GM06990 (cell line): ENCODE measurements at regions not wholly inside any gene's neighbourhood (a gene's known extent, or its start where the extent isn't known, plus 50 kb on each side); places are given as distances from the start of the nearest gene placed in this dataset.

Experiments used
- DNase-seq: peaks from one replicate; pipeline ENCODE4 v3.0.0-alpha.2; 2011; ENCODE audit not compliant: insufficient read length; ENCODE audit errors: extremely low read depth
- H3K27me3 ChIP-seq: replicated peaks from 2 replicates; pipeline ENCODE4 v1.6.0; 2011; ENCODE audit warnings: low read length; ENCODE audit not compliant: control insufficient read depth, insufficient read depth
- H3K36me3 ChIP-seq: 2 replicates; pipeline ENCODE4 v1.5.1; 2011; ENCODE audit warnings: low read length; ENCODE audit not compliant: control insufficient read depth, insufficient read depth
- H3K4me3 ChIP-seq: replicated peaks from 2 replicates; pipeline ENCODE4 v1.5.1; 2011; ENCODE audit warnings: low read depth, mild to moderate bottlenecking, control low read depth, low read length
- TF ChIP-seq, protein P1 (sequence below): IDR thresholded peaks from 2 replicates; pipeline ENCODE4 v1.5.1; 2011; ENCODE audit warnings: low read length, control low read depth, mild to moderate bottlenecking, inconsistent platforms; ENCODE audit not compliant: insufficient read depth, poor library complexity, severe bottlenecking

DNA sequence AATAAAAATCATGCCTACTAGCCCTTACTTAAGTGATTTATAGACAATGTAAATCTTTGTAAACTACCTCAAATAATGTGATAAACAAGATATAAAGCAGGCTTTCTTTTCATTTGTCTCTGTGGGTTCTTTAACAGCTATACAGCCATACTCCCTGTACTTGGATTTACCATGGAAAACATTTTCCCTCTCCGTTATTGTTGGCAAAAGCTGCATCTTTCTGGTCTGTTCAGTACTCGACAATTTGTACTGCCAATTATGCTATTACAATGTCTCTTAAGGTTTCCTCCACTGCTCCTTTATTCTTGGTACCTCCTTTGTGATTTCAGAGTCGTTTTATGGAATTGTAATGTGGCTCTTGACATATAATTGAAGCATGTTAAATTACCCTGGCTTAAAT lies 426.3 kb upstream of the PKDCC start:
- H3K4me3 ChIP-seq = no peak overlapping the region
- no peaks in the 10 kb centered on the region; the same call in 1 of the 2 replicates for H3K27me3 ChIP-seq
- no peaks in the 10 kb centered on the region for H3K36me3 ChIP-seq
- DNase-seq = no peak
- TF ChIP-seq, protein P1, sequence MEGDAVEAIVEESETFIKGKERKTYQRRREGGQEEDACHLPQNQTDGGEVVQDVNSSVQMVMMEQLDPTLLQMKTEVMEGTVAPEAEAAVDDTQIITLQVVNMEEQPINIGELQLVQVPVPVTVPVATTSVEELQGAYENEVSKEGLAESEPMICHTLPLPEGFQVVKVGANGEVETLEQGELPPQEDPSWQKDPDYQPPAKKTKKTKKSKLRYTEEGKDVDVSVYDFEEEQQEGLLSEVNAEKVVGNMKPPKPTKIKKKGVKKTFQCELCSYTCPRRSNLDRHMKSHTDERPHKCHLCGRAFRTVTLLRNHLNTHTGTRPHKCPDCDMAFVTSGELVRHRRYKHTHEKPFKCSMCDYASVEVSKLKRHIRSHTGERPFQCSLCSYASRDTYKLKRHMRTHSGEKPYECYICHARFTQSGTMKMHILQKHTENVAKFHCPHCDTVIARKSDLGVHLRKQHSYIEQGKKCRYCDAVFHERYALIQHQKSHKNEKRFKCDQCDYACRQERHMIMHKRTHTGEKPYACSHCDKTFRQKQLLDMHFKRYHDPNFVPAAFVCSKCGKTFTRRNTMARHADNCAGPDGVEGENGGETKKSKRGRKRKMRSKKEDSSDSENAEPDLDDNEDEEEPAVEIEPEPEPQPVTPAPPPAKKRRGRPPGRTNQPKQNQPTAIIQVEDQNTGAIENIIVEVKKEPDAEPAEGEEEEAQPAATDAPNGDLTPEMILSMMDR = no peak

DNA sequence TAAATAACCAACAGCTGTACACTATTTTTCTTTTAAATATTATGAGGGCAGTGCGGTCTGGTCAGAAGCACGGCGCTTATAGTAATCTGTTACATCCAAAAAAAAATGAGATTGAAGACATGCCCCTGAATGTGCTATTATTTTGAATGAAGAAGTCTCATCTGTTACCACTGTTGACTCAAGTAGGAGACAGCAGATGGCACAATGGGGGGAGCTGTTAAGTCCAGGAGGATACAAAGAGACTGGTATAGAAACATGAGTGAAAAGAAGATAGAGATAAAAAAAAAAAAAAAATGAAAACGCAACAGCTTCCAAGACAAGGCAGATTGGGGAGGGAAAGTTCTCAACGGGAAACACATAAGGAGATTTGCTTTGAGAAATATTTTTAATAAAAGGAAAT lies 425.5 kb upstream of the PKDCC start:
- no peak for DNase-seq
- TF ChIP-seq, protein P1 = no peak
- Histone ChIP-seq H3K36me3 (no peaks in the 10 kb centered on the region), H3K4me3 (no peak overlapping the region), H3K27me3 (no peaks in the 10 kb centered on the region; the same call in 1 of the 2 replicates)

DNA sequence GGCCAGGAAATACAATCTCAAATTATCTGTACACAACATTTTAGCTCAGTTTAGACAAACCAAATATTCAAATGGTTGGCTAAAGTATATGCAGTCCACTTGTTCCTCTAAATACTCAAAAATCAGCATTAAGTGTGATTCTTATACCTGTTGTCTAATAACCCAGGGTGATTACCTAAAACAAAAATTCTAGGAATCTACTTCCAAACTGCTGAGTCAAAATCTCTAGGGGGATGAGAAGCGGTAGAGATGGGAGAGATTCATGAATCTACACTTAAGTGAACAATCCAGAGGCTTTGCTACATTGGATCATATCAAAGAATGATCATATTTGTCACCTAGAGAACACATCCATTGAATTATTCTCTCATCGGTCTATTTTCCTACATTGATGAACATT lies 420.9 kb upstream of the PKDCC start:
- DNase-seq = no peak
- no peaks in the 10 kb centered on the region for H3K36me3 ChIP-seq
- H3K27me3 ChIP-seq = no peaks in the 10 kb centered on the region; the same call in 1 of the 2 replicates
- TF ChIP-seq, protein P1 = no peak
- H3K4me3 ChIP-seq = no peak overlapping the region

DNA sequence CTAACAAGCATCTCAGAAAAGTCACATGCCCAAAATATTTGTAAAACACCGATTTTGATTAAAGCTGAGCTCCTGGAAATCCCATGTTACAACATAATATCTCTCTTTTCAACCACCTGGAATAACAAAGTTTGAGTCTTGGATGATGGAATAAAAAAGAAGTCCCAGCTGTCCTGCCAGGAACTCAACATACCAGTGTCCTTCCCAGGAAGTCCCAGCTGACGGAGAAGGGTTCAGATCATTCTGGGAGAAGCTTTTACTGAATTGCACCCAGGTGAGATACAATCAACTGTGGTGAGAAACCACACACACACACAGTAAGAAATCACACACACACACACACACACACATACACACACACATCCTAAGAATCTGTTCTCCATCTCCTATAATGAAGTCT lies 413.1 kb upstream of the PKDCC start:
- H3K27me3 ChIP-seq = no peaks in the 10 kb centered on the region
- DNase-seq = no peak
- H3K4me3 ChIP-seq = no peak overlapping the region
- H3K36me3 ChIP-seq = no peaks in the 10 kb centered on the region
- TF ChIP-seq, protein P1 = no peak

DNA sequence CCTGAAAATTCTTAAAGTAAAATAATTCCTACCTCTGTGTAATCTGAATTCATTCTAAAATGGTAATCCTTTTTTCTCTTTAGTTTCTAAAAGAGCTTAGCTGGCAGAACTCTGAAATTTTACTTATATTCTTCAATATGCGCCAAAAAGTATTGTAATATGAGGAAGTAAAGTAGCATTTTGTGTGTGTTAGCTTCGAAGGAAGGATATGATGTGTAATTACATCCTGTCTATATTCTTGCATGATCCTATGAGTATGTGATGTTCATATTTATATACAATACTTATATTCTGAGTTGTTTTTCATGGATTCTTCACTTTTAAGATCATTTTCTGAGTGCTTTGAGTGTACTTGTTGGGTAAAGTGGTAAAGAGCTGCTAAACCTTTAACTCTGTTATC lies 402.9 kb upstream of the PKDCC start:
- TF ChIP-seq, protein P1 = no peak
- Histone ChIP-seq H3K36me3 (no peaks in the 10 kb centered on the region), H3K27me3 (no peaks in the 10 kb centered on the region), H3K4me3 (no peak overlapping the region)
- DNase-seq = no peak

DNA sequence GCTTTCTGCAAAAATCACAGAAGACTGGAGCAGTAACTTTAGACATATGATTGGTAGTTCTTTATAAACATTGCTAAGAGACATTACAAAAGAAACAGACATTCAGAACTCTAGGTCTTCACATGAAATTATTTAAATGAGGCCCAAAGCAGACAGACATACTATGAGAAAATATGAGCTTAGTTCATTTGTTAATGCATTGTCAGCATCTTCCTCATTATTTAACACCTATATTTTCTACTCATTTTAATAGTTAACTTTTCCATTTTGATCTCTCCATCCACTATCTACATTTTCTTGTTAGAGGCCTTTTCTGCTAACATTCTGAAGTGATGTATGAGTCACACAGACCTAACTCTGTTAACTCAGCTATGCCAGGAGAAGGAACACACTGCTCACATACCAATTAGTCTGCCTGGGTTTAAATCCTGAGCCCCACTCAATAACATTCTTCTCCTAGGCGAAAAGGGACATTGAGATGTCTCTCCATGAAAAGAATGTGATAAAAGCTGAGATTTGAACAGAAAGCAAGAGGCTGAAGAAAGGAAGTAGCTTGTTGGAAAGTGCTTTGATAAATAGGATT lies 400.3 kb upstream of the PKDCC start:
- H3K27me3 ChIP-seq = no peaks in the 10 kb centered on the region
- no peak overlapping the region for H3K4me3 ChIP-seq
- H3K36me3 ChIP-seq = no peaks in the 10 kb centered on the region
- TF ChIP-seq, protein P1 = no peak
- DNase-seq = no peak
